Spleen (tissue), 11 donors: ENCODE measurements at regions not wholly inside any gene's neighbourhood (a gene's known extent, or its start where the extent isn't known, plus 50 kb on each side); places are given as distances from the start of the nearest gene placed in this dataset.

Experiments used
- DNase-seq: peaks from one replicate; pipeline ENCODE4 v3.0.0-alpha.2; 2020
- H3K27ac ChIP-seq, 8 donors: fragments of 200-600 bp; sonication (generic) in 7 of 8; 1 replicate in 4 of 8; 2 replicates in 4 of 8; pipeline versions ENCODE4 v1.5.0 to v1.8.0; 2016 to 2021; ENCODE audit warnings: inconsistent platforms in 4 of 8, mild to moderate bottlenecking in 4 of 8, moderate library complexity in 1 of 8
- H3K27me3 ChIP-seq, 7 donors: fragments of 200-600 bp; sonication (generic) in 6 of 7; replicated peaks in 1 of 7; 1 replicate in 4 of 7; 2 replicates in 3 of 7; pipeline versions ENCODE4 v1.5.0 to v1.8.0; 2016 to 2021; ENCODE audit warnings: inconsistent platforms in 3 of 7, mild to moderate bottlenecking in 1 of 7
- H3K36me3 ChIP-seq, 6 donors: fragments of 200-600 bp; sonication (generic) in 5 of 6; 1 replicate in 4 of 6; 2 replicates in 2 of 6; pipeline versions ENCODE4 v1.5.0 to v1.8.0; 2016 to 2021; ENCODE audit warnings: inconsistent platforms in 2 of 6
- H3K4me1 ChIP-seq, 6 donors: fragments of 200-600 bp; sonication (generic) in 5 of 6; 1 replicate in 3 of 6; 2 replicates in 3 of 6; pipeline versions ENCODE4 v1.5.0 to v1.8.0; 2016 to 2021; ENCODE audit warnings: inconsistent platforms in 3 of 6
- H3K4me3 ChIP-seq, 8 donors: fragments of 200-600 bp; sonication (generic) in 7 of 8; 1 replicate in 4 of 8; 2 replicates in 4 of 8; pipeline versions ENCODE4 v1.5.0 to v1.8.0; 2016 to 2021; ENCODE audit warnings: inconsistent platforms in 4 of 8, mild to moderate bottlenecking in 4 of 8, moderate library complexity in 2 of 8
- H3K9me3 ChIP-seq, 8 donors: fragments of 200-600 bp; sonication (generic) in 7 of 8; 1 replicate in 4 of 8; 2 replicates in 4 of 8; pipeline versions ENCODE4 v1.5.0 to v1.8.0; 2016 to 2021; ENCODE audit warnings: inconsistent platforms in 4 of 8
- POLR2A ChIP-seq, 3 donors: fragments of 450-650 bp; IDR thresholded peaks; one replicate each; pipeline ENCODE4 v1.5.1; 2017; ENCODE audit warnings: antibody characterized with exemption in 3 of 3, mild to moderate bottlenecking in 1 of 3
- POLR2AphosphoS5 ChIP-seq, 3 donors: sonication (generic); formaldehyde crosslinking; IDR thresholded peaks; one replicate each; pipeline ENCODE4 v1.5.1; 2017; ENCODE audit warnings: antibody characterized with exemption in 3 of 3
- WGBS, 5 donors: extraction: QIAGEN DNeasy Blood & Tissue Kit in 3 of 5; methylation state at CpG; one replicate each; pipeline versions ENCODE4 v1.1.5 to v1.1.7; 2013 to 2018; 5-methylcytosine and 5-hydroxymethylcytosine counted together
- intact Hi-C: fragments of 100-400 bp; cut with DNase I; formaldehyde crosslinking; loops from one replicate; pipeline ENCODE4 v1.15.0; 2023; ENCODE audit warnings: low total_unique reads
- TF ChIP-seq, protein P1 (sequence below), 11 experiments: fragments of 200-600 bp in 7 of 11; fragments of 450-650 bp in 4 of 11; sonication (generic) in 4 of 11; IDR thresholded peaks in 8 of 11; conservative IDR thresholded peaks in 3 of 11; 1 replicate in 7 of 11; 2 replicates in 4 of 11; pipeline versions ENCODE4 v1.4.0 to v1.8.0; 2016 to 2021; ENCODE audit warnings: antibody characterized with exemption in 11 of 11, inconsistent platforms in 4 of 11, mild to moderate bottlenecking in 1 of 11
- donor health status: healthy with polysubstance abuse.
- donor health status: DM: no; HTN: no; CAD: no; lungs with moderate emphysema.
- donor health status: DM: no; HTN: no; CAD: no.
- donor health status: Bipolar disorder and iron deficiency.
- donor health status: healthy.
- donor health status: DM: no; HTN: no; CAD: no.
- donor health status: DM: yes; HTN: yes; CAD: no.

GRCh38 chr11:55497068-55497467 is 57.2 kb upstream of the OR4C15 start:
- no peak overlapping the region for H3K4me3 ChIP-seq
- TF ChIP-seq, protein P1, sequence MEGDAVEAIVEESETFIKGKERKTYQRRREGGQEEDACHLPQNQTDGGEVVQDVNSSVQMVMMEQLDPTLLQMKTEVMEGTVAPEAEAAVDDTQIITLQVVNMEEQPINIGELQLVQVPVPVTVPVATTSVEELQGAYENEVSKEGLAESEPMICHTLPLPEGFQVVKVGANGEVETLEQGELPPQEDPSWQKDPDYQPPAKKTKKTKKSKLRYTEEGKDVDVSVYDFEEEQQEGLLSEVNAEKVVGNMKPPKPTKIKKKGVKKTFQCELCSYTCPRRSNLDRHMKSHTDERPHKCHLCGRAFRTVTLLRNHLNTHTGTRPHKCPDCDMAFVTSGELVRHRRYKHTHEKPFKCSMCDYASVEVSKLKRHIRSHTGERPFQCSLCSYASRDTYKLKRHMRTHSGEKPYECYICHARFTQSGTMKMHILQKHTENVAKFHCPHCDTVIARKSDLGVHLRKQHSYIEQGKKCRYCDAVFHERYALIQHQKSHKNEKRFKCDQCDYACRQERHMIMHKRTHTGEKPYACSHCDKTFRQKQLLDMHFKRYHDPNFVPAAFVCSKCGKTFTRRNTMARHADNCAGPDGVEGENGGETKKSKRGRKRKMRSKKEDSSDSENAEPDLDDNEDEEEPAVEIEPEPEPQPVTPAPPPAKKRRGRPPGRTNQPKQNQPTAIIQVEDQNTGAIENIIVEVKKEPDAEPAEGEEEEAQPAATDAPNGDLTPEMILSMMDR (IDR thresholded peaks at IDR 0.05 in 8 of 11, conservative IDR thresholded peaks at IDR 0.05 in 3 of 11): no peak
- no peaks in the 10 kb centered on the region for H3K27me3 ChIP-seq
- 37 to 59% (median 49%) methylated on average over 5 of the region's 5 CpGs for WGBS, 5 donors
- peaks cover 0 to 85% (median 72%) of the 10 kb centered on the region in 8 donors for H3K9me3 ChIP-seq
- H3K27ac ChIP-seq: no peak overlapping the region
- intact Hi-C loops: no loop called here
- H3K4me1 ChIP-seq: no peaks in the 10 kb centered on the region
- no peak for DNase-seq
- no peaks in the 10 kb centered on the region for H3K36me3 ChIP-seq

GRCh38 chr11:55501014-55501413 is 53.3 kb upstream of the OR4C15 start:
- Histone ChIP-seq H3K4me3 (no peak overlapping the region), H3K27me3 (no peaks in the 10 kb centered on the region), H3K36me3 (no peaks in the 10 kb centered on the region), H3K4me1 (no peaks in the 10 kb centered on the region), H3K9me3 (peaks cover 0 to 89% (median 66%) of the 10 kb centered on the region in 8 donors), H3K27ac (no peak overlapping the region)
- intact Hi-C loops: no loop called here
- no peak for DNase-seq
- TF ChIP-seq, protein P1 (IDR thresholded peaks at IDR 0.05 in 8 of 11, conservative IDR thresholded peaks at IDR 0.05 in 3 of 11): no peak
- TF ChIP-seq POLR2AphosphoS5 (IDR thresholded peaks at IDR 0.05) (no peak), POLR2A (IDR thresholded peaks at IDR 0.05) (no peak)
- WGBS, 5 donors: 87 to 92% (median 89%) methylated on average over 15 of the region's 15 CpGs

DNA sequence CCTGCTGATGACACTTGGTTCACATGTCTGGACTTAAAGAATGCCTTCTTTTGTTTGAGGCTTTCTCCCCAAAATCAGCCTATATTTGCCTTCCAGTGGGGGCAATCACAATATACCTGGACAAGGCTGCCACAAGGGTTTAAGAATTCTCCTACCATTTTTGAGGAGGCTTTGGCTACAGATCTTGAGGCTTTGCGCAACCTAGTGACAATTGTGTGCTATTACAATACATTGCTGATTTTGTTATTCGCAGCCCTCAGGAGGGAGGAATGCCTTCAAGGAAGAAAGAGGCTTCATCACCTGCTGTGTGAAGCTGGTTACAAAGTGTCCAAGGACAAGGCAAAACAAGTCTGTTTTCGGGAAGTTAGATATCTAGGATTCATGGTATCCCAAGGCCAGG is 50.8 kb upstream of the OR4C15 start:
- WGBS, 5 donors: 70 to 82% (median 71%) methylated on average over 3 of the region's 3 CpGs
- Histone ChIP-seq H3K4me1 (no peaks in the 10 kb centered on the region), H3K27ac (no peak overlapping the region), H3K36me3 (no peaks in the 10 kb centered on the region), H3K27me3 (no peaks in the 10 kb centered on the region), H3K9me3 (peaks cover 0 to 75% (median 47%) of the 10 kb centered on the region in 8 donors), H3K4me3 (no peak overlapping the region)
- TF ChIP-seq, protein P1 (IDR thresholded peaks at IDR 0.05 in 8 of 11, conservative IDR thresholded peaks at IDR 0.05 in 3 of 11): no peak
- no peak for TF ChIP-seq POLR2AphosphoS5 (IDR thresholded peaks at IDR 0.05)
- TF ChIP-seq POLR2A (IDR thresholded peaks at IDR 0.05): no peak
- DNase-seq: no peak
- intact Hi-C loops: no loop called here
